Ishikawa (cell line): ENCODE measurements at regions not wholly inside any gene's neighbourhood (a gene's known extent, or its start where the extent isn't known, plus 50 kb on each side); places are given as distances from the start of the nearest gene placed in this dataset.

ENCODE experiments used
- CEBPB ChIP-seq: IDR thresholded peaks from 2 replicates; pipeline ENCODE4 v1.6.1; 2012
- CREB1 ChIP-seq: IDR thresholded peaks from 2 replicates; pipeline ENCODE4 v1.6.1; 2012; ENCODE audit warnings: low read depth
- EGR1 ChIP-seq: IDR thresholded peaks from 2 replicates; pipeline ENCODE4 v1.6.1; 2012
- EP300 ChIP-seq: IDR thresholded peaks from 2 replicates; pipeline ENCODE4 v1.6.1; 2012; ENCODE audit warnings: borderline replicate concordance
- FOXM1 ChIP-seq: IDR thresholded peaks from 2 replicates; pipeline ENCODE4 v1.6.1; 2012; ENCODE audit warnings: low read depth, borderline replicate concordance
- NFIC ChIP-seq: IDR thresholded peaks from 2 replicates; pipeline ENCODE4 v1.6.1; 2012
- RAD21 ChIP-seq: IDR thresholded peaks from 2 replicates; pipeline ENCODE4 v1.6.1; 2012; ENCODE audit warnings: low read depth
- TAF1 ChIP-seq: IDR thresholded peaks from 2 replicates; pipeline ENCODE4 v1.6.1; 2012; ENCODE audit warnings: low read depth, mild to moderate bottlenecking
- TCF12 ChIP-seq: IDR thresholded peaks from 2 replicates; pipeline ENCODE4 v1.6.1; 2012; ENCODE audit warnings: low read depth
- TEAD4 ChIP-seq: IDR thresholded peaks from 2 replicates; pipeline ENCODE4 v1.6.1; 2012
- YY1 ChIP-seq: IDR thresholded peaks from 2 replicates; pipeline ENCODE4 v1.6.1; 2012; ENCODE audit warnings: low read depth
- ZBTB7A ChIP-seq: IDR thresholded peaks from 2 replicates; pipeline ENCODE4 v1.6.1; 2012; ENCODE audit warnings: low read depth
- TF ChIP-seq, protein P1 (sequence below): IDR thresholded peaks from 2 replicates; pipeline ENCODE4 v1.6.1; 2012
- TF ChIP-seq, protein P2 (sequence below): IDR thresholded peaks from 2 replicates; pipeline ENCODE4 v1.6.1; 2012; ENCODE audit warnings: low read depth, mild to moderate bottlenecking
- TF ChIP-seq, protein P3 (sequence below): IDR thresholded peaks from 2 replicates; pipeline ENCODE4 v1.6.1; 2012

DNA sequence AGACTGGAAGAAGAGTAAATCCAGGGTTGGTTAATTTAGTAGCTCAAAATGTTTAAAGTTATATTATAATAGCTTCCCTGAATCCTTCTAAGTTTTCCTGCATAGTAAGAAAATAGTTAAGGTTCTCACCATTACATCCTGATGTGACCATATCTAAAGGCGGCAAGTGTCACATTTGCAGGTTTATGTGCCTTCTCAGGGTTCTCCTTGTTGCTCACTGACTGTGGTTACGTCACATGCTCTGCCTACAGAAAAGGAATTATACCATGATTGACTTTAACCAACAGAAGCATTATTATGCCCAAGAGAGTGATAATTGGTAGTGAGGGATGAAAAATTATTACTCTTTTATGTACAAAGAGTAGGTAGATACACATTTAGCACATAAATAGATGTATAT is 539.8 kb downstream of the PTPRC start:
- TF ChIP-seq NFIC (no peak), RAD21 (no peak), CEBPB (no peak), EP300 (no peak), CREB1 (no peak), TAF1 (no peak)

DNA sequence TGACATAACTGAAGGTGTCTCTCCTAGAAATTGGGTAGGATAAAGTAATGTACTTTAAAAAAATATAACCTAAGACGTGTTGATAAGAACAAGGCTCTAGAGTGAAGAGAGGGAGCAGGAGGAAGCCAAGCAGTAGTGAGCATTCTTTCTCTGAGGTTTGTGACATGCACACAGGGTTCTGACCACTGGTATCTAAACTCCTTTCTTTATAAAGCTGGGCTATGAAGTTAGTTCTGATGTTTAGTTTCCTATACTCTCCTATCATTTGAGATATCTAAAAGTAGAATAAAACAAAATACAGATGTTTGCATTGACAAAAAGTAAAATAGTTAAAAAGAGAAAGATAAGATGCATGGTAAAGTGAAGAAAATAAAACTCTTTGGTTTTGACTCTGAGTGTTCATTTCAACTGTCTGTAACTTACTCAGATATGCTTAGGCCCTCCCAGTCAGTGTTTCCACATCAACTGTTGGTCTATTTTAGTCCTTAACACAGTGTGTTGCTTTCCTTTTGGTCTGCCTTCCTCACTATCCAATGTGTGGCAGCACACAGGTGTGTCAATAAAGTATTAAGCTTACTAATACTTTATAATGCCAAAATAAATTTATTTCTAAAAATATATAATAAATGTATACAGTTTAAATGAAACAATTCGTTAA is 543.5 kb downstream of the PTPRC start:
- no peak for TF ChIP-seq EGR1
- TF ChIP-seq TAF1 = no peak
- TF ChIP-seq, protein P1, sequence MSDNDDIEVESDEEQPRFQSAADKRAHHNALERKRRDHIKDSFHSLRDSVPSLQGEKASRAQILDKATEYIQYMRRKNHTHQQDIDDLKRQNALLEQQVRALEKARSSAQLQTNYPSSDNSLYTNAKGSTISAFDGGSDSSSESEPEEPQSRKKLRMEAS = no peak
- TF ChIP-seq FOXM1 = no peak
- TF ChIP-seq CEBPB = no peak
- TF ChIP-seq, protein P2, sequence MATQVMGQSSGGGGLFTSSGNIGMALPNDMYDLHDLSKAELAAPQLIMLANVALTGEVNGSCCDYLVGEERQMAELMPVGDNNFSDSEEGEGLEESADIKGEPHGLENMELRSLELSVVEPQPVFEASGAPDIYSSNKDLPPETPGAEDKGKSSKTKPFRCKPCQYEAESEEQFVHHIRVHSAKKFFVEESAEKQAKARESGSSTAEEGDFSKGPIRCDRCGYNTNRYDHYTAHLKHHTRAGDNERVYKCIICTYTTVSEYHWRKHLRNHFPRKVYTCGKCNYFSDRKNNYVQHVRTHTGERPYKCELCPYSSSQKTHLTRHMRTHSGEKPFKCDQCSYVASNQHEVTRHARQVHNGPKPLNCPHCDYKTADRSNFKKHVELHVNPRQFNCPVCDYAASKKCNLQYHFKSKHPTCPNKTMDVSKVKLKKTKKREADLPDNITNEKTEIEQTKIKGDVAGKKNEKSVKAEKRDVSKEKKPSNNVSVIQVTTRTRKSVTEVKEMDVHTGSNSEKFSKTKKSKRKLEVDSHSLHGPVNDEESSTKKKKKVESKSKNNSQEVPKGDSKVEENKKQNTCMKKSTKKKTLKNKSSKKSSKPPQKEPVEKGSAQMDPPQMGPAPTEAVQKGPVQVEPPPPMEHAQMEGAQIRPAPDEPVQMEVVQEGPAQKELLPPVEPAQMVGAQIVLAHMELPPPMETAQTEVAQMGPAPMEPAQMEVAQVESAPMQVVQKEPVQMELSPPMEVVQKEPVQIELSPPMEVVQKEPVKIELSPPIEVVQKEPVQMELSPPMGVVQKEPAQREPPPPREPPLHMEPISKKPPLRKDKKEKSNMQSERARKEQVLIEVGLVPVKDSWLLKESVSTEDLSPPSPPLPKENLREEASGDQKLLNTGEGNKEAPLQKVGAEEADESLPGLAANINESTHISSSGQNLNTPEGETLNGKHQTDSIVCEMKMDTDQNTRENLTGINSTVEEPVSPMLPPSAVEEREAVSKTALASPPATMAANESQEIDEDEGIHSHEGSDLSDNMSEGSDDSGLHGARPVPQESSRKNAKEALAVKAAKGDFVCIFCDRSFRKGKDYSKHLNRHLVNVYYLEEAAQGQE = no peak

DNA sequence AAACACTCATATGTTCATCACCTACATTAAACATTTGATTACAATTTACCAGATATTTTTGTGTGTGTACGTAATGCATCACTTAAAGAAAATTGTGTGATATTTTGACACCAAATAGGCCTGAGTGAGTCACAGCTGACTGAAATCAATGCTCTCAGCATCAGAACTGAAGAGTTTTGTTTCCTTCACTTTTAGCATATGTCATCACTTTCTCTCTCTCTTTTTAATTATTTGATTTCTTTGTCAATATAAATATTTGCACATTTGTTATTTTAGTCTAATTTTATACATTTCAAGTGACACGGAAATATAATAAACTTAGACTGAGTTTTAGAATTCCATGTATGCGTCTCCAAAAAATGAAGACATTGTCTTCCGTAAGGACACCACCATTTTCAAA is 545.3 kb downstream of the PTPRC start:
- TF ChIP-seq YY1 (no peak), CREB1 (no peak), NFIC (no peak), ZBTB7A (no peak), FOXM1 (no peak), CEBPB (no peak), RAD21 (no peak), TCF12 (no peak), TEAD4 (no peak), EGR1 (no peak), EP300 (no peak), TAF1 (no peak)
- TF ChIP-seq, protein P1 = no peak
- TF ChIP-seq, protein P2 = no peak
- TF ChIP-seq, protein P3, sequence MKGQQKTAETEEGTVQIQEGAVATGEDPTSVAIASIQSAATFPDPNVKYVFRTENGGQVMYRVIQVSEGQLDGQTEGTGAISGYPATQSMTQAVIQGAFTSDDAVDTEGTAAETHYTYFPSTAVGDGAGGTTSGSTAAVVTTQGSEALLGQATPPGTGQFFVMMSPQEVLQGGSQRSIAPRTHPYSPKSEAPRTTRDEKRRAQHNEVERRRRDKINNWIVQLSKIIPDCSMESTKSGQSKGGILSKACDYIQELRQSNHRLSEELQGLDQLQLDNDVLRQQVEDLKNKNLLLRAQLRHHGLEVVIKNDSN = no peak

DNA sequence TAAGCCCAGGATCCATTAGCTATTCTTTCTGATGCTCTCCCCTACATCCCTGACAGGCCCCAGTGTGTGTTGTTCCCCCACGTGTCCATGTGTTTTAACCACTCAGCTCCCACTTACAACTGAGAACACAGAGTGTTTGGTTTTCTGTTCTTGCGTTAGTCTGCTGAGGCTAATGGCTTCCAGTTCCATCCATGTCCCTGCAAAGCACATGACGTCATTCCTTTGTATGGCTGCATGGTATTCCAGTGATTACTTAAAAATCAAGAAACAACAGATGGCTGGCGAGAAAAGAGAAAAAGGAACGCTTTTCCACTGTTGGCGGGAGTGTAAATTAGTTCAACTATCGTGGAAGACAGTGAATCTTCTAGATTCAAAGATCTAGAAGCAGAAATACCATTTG is 556.0 kb downstream of the PTPRC start:
- TF ChIP-seq EP300 (no peak), CEBPB (no peak), TEAD4 (no peak), FOXM1 (no peak), TCF12 (no peak), RAD21 (no peak), TAF1 (no peak)
- TF ChIP-seq, protein P2 = no peak
- TF ChIP-seq, protein P1 = no peak
- TF ChIP-seq, protein P3 = no peak
